RWPE2 (cell line): ENCODE measurements at regions not wholly inside any gene's neighbourhood (a gene's known extent, or its start where the extent isn't known, plus 50 kb on each side); places are given as distances from the start of the nearest gene placed in this dataset.

ENCODE experiments used
- ATAC-seq: fragments of 200-7000 bp; cut with Tn5 transposase; 3 replicates; pipeline ENCODE4 v1.9.1; 2021; ENCODE audit warnings: low read depth
- DNase-seq: peaks from one replicate; pipeline ENCODE4 v3.0.0-alpha.2; 2020; ENCODE audit warnings: low spot score
- H3K27ac ChIP-seq: fragments of 450-650 bp; 2 replicates; pipeline ENCODE4 v1.5.1; 2017; ENCODE audit warnings: mild to moderate bottlenecking; ENCODE audit not compliant: poor library complexity, severe bottlenecking
- H3K27me3 ChIP-seq: fragments of 250-450 bp; sonication (Bioruptor Pico); 2 replicates; pipeline ENCODE4 v1.5.1; 2021; ENCODE audit warnings: mild to moderate bottlenecking, moderate library complexity; ENCODE audit not compliant: insufficient read depth, poor library complexity, severe bottlenecking
- H3K36me3 ChIP-seq: fragments of 250-450 bp; sonication (Bioruptor Pico); 2 replicates; pipeline ENCODE4 v1.5.1; 2020; ENCODE audit warnings: low read depth, mild to moderate bottlenecking, moderate library complexity
- H3K4me1 ChIP-seq: fragments of 250-450 bp; sonication (Bioruptor Pico); 2 replicates; pipeline ENCODE4 v1.5.1; 2021; ENCODE audit warnings: mild to moderate bottlenecking, moderate library complexity; ENCODE audit not compliant: insufficient read depth, poor library complexity, severe bottlenecking
- H3K4me3 ChIP-seq: fragments of 250-450 bp; sonication (Bioruptor Pico); 2 replicates; pipeline ENCODE4 v1.5.1; 2021; ENCODE audit warnings: mild to moderate bottlenecking, moderate library complexity; ENCODE audit not compliant: severe bottlenecking
- H3K9me3 ChIP-seq: fragments of 250-450 bp; sonication (Bioruptor Pico); 2 replicates; pipeline ENCODE4 v1.5.1; 2021; ENCODE audit warnings: mild to moderate bottlenecking, moderate library complexity; ENCODE audit not compliant: severe bottlenecking
- TF ChIP-seq, protein P1 (sequence below): fragments of 450-650 bp; IDR thresholded peaks from one replicate; pipeline ENCODE4 v1.5.1; 2017; ENCODE audit warnings: mild to moderate bottlenecking, moderate library complexity; ENCODE audit not compliant: poor library complexity, severe bottlenecking

DNA sequence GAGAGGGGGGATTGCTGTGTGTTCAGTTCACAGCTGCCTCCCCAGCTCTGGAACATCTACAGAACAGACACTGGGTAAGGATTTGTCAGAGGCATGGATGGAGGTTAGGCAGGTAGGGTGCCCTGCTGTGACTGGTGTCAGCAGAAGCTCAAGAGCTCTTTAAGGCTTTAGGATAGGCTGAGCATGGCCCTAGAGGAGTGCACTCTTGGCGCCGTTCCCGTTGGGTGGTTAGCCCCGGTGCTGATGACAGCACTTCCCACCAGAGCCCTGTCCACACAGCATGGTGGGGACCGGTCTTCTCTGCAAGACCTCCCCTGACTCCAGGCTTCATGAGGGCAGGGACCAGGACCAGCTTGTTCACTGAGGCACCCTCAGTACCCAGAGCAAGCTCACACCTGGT is 262.0 kb downstream of the BMP7 start:
- Histone ChIP-seq H3K4me3 (no peak overlapping the region), H3K27ac (no peak overlapping the region), H3K27me3 (peaks cover 6% of the 10 kb centered on the region), H3K9me3 (no peaks in the 10 kb centered on the region), H3K4me1 (peaks cover 18% of the 10 kb centered on the region), H3K36me3 (no peaks in the 10 kb centered on the region)
- DNase-seq: peak; percentile 78
- no peak for ATAC-seq
- TF ChIP-seq, protein P1, sequence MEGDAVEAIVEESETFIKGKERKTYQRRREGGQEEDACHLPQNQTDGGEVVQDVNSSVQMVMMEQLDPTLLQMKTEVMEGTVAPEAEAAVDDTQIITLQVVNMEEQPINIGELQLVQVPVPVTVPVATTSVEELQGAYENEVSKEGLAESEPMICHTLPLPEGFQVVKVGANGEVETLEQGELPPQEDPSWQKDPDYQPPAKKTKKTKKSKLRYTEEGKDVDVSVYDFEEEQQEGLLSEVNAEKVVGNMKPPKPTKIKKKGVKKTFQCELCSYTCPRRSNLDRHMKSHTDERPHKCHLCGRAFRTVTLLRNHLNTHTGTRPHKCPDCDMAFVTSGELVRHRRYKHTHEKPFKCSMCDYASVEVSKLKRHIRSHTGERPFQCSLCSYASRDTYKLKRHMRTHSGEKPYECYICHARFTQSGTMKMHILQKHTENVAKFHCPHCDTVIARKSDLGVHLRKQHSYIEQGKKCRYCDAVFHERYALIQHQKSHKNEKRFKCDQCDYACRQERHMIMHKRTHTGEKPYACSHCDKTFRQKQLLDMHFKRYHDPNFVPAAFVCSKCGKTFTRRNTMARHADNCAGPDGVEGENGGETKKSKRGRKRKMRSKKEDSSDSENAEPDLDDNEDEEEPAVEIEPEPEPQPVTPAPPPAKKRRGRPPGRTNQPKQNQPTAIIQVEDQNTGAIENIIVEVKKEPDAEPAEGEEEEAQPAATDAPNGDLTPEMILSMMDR: no peak

DNA sequence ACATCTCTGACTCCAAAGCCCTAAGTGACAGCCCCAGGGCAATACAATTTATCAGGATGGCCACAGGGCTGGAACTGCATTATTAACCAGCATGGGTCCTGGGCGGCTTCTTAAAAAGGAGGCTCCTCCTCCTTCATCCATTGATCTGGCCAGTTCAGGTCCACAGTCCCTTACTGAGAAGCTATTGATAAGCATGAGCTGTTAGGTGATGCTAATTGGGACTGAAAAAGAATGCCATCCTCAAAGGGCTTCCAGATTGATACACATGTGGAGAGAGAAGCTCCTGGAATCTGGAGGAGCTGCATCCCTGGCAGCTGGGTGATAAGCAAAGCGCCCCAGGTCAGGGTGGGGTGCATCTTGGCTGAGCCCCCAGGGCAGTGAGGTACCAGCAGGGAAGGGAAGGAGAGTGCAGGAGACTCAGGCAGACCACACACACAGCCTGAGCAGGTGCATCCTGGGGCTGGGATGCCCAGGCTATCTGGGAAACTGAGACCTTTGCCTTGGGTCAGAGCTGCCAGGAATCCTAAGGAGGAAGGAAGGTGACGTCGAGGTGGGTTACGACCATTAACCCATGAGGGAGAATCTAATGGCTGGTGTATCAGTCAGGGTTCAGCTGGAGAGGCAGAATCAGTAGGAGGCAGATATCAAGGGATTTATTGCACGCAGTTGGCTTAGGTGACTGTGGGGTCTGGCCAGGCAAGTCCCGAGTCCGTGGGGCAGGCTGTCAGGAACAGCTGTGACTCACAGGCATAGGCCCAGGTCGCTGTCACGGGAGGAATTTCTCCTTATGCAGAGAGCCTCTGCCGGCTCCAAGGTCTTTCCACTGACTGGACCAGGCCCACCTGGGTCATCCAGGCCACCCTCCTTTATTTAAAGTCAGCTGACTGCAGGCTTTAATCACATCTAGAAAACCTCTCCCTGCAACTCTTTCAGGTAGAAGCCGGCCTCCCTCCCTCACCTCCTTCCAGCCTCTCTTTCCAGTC is 261.2 kb downstream of the BMP7 start:
- H3K27ac ChIP-seq: no peak overlapping the region
- peaks cover 18% of the 10 kb centered on the region for H3K4me1 ChIP-seq
- H3K4me3 ChIP-seq: no peak overlapping the region
- H3K9me3 ChIP-seq: no peaks in the 10 kb centered on the region
- DNase-seq: peak; percentile 74
- ATAC-seq: no peak
- peaks cover 6% of the 10 kb centered on the region for H3K27me3 ChIP-seq
- H3K36me3 ChIP-seq: no peaks in the 10 kb centered on the region
- TF ChIP-seq, protein P1: no peak

DNA sequence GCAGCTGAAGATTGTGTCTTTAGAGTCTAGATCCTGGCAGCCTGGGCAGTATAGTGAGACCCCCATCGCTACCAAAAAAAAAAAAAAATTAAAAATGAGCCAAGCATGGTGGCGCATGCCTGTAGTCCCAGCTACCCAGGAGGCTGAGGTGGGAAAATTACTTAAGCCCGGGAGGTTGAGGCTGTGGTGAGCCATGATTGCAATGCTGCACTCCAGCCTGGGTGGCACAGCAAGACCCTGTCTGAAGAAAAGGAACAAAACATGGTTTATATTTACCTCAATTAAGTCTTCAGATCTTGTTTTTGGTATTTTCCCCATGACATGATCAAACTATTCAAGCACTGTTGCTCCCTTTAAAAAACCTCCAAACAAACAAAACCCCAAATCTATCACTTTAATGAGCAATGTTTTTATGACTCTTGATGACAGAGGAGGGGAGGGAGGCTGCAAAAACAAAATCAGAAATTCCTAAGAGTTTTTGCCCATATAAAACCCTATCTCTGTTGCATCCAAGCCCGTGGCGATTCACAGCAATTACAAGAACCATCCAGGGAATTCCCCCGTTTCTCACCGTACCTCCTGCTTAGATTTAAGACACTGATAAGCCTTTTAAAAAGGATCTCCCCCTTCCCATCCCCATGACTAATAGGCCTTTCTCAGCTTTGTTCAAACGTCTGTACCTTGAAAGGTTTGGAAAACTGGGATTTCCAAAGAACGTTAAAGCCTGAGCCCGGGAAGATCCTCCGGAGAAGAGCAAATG is 259.9 kb downstream of the BMP7 start:
- H3K36me3 ChIP-seq: no peaks in the 10 kb centered on the region
- H3K27me3 ChIP-seq: peaks cover 6% of the 10 kb centered on the region
- no peaks in the 10 kb centered on the region for H3K9me3 ChIP-seq
- ATAC-seq (peak; percentile 60), DNase-seq (no peak)
- H3K4me3 ChIP-seq: no peak overlapping the region
- peaks cover 18% of the 10 kb centered on the region for H3K4me1 ChIP-seq
- TF ChIP-seq, protein P1: no peak
- H3K27ac ChIP-seq: no peak overlapping the region

DNA sequence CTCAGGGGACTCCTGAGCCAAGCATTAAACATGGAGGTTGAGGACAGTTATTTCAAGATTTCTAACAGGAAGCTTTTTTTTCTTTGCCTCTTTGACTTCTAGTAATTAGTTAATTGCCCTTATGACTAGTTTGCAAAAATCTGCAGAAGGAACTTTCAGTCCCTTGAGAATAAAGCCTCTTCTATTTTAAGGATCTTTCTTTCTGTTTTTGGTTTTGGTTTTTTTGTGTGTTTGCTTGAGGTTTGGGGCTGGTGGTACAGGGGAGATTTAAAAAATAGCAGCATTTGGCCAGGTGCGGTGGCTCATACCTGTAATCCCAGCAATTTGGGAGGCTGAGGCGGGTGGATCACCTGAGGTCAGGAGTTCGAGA is 259.3 kb downstream of the BMP7 start:
- TF ChIP-seq, protein P1: no peak
- Histone ChIP-seq H3K9me3 (no peaks in the 10 kb centered on the region), H3K36me3 (no peaks in the 10 kb centered on the region), H3K27me3 (peaks cover 6% of the 10 kb centered on the region), H3K27ac (no peak overlapping the region), H3K4me1 (peaks cover 18% of the 10 kb centered on the region), H3K4me3 (no peak overlapping the region)
- DNase-seq: no peak
- ATAC-seq: no peak
